HG02852 (cell line): ENCODE measurements at regions not wholly inside any gene's neighbourhood (a gene's known extent, or its start where the extent isn't known, plus 50 kb on each side); places are given as distances from the start of the nearest gene placed in this dataset.

Experiments used
- ATAC-seq: cut with Tn5 transposase; IDR thresholded peaks from one replicate; pipeline ENCODE4 v1.9.1; 2021; ENCODE audit warnings: mild to moderate bottlenecking, moderate library complexity; ENCODE audit not compliant: unreplicated experiment

- ATAC-seq: no peak
Observed at GRCh38 chr15:62845241-62846126, 197.1 kb upstream of the TPM1 start.

- ATAC-seq: no peak
Observed at GRCh38 chr15:62846131-62846804, 196.3 kb upstream of the TPM1 start.

- ATAC-seq: no peak
Observed at GRCh38 chr15:62846805-62847495, 195.6 kb upstream of the TPM1 start.

- ATAC-seq: no peak
Observed at GRCh38 chr15:62847900-62848489, 194.6 kb upstream of the TPM1 start.

- no peak for ATAC-seq
Observed at GRCh38 chr15:62848632-62849050, 193.9 kb upstream of the TPM1 start.

GRCh38 chr15:62849316-62850106 lies 193.0 kb upstream of the TPM1 start:
- ATAC-seq: no peak

GRCh38 chr15:62850318-62850717 lies 192.2 kb upstream of the TPM1 start:
- no peak for ATAC-seq

- no peak for ATAC-seq
Observed at GRCh38 chr15:62850791-62851291, 191.7 kb upstream of the TPM1 start.

GRCh38 chr15:62853114-62853840 lies 189.3 kb upstream of the TPM1 start:
- ATAC-seq: no peak

GRCh38 chr15:62853841-62854225 lies 188.7 kb upstream of the TPM1 start:
- no peak for ATAC-seq

GRCh38 chr15:62854420-62855084 lies 188.0 kb upstream of the TPM1 start:
- ATAC-seq: no peak

GRCh38 chr15:62855085-62855476 lies 187.5 kb upstream of the TPM1 start:
- no peak for ATAC-seq

GRCh38 chr15:62856466-62857246 lies 185.9 kb upstream of the TPM1 start:
- ATAC-seq: no peak

- ATAC-seq: no peak
Observed at GRCh38 chr15:62857411-62857853, 185.1 kb upstream of the TPM1 start.

- ATAC-seq: no peak
Observed at GRCh38 chr15:62858343-62858742, 184.2 kb upstream of the TPM1 start.

GRCh38 chr15:62862717-62863116 lies 179.8 kb upstream of the TPM1 start:
- ATAC-seq: no peak

GRCh38 chr15:62866366-62866765 lies 176.2 kb upstream of the TPM1 start:
- no peak for ATAC-seq

- ATAC-seq: no peak
Observed at GRCh38 chr15:62867844-62868243, 174.7 kb upstream of the TPM1 start.
